H9 (cell line): ENCODE measurements at regions not wholly inside any gene's neighbourhood (a gene's known extent, or its start where the extent isn't known, plus 50 kb on each side); places are given as distances from the start of the nearest gene placed in this dataset.

ENCODE experiments used
- DNase-seq: peaks from one replicate; pipeline ENCODE4 v3.0.0-alpha.2; 2017
- H2AFZ ChIP-seq: one replicate; pipeline ENCODE4 v1.6.1; 2013; ENCODE audit warnings: mild to moderate bottlenecking, low read length, control low read depth, moderate library complexity
- H2AK5ac ChIP-seq: 2 replicates; pipeline ENCODE4 v1.6.1; 2013; ENCODE audit warnings: low read length, control low read depth, mixed read lengths; ENCODE audit not compliant: insufficient read length
- H2BK120ac ChIP-seq: one replicate; pipeline ENCODE4 v1.6.1; 2013; ENCODE audit warnings: low read depth, mild to moderate bottlenecking, low read length, control low read depth, inconsistent platforms; ENCODE audit not compliant: poor library complexity, severe bottlenecking
- H2BK12ac ChIP-seq: 2 replicates; pipeline ENCODE4 v1.6.1; 2013; ENCODE audit warnings: low read length, control low read depth, mixed read lengths, low read depth; ENCODE audit not compliant: insufficient read length
- H2BK15ac ChIP-seq: 2 replicates; pipeline ENCODE4 v1.6.1; 2013; ENCODE audit warnings: low read depth, low read length, control low read depth
- H2BK20ac ChIP-seq: one replicate; pipeline ENCODE4 v1.6.1; 2013; ENCODE audit warnings: low read depth, mild to moderate bottlenecking, low read length, control low read depth, inconsistent platforms; ENCODE audit not compliant: poor library complexity, severe bottlenecking
- H2BK5ac ChIP-seq: 2 replicates; pipeline ENCODE4 v1.6.1; 2013; ENCODE audit warnings: low read length, control low read depth, mixed read lengths; ENCODE audit not compliant: insufficient read length
- H3K14ac ChIP-seq: 2 replicates; pipeline ENCODE4 v1.6.1; 2013; ENCODE audit warnings: low read length, control low read depth; ENCODE audit not compliant: insufficient read depth
- H3K18ac ChIP-seq: 2 replicates; pipeline ENCODE4 v1.6.1; 2013; ENCODE audit warnings: low read depth, mild to moderate bottlenecking, mixed read lengths, low read length, control low read depth; ENCODE audit not compliant: insufficient read length
- H3K23ac ChIP-seq: 2 replicates; pipeline ENCODE4 v1.6.1; 2013; ENCODE audit warnings: low read length, control low read depth, mixed read lengths, low read depth; ENCODE audit not compliant: insufficient read length
- H3K23me2 ChIP-seq: 2 replicates; pipeline ENCODE4 v1.6.1; 2013; ENCODE audit warnings: low read depth, mild to moderate bottlenecking, mixed read lengths, low read length, control low read depth; ENCODE audit not compliant: insufficient read length, poor library complexity, severe bottlenecking
- H3K27ac ChIP-seq: 2 replicates; pipeline ENCODE4 v1.5.1; 2013; ENCODE audit warnings: low read length, control low read depth, mixed read lengths, low read depth; ENCODE audit not compliant: insufficient read length
- H3K27me3 ChIP-seq: 2 replicates; pipeline ENCODE4 v1.6.1; 2013; ENCODE audit warnings: low read length, control low read depth, inconsistent platforms; ENCODE audit not compliant: insufficient read depth
- H3K4ac ChIP-seq: 2 replicates; pipeline ENCODE4 v1.6.1; 2013; ENCODE audit warnings: low read depth, mild to moderate bottlenecking, control low read depth, inconsistent platforms, low read length, moderate library complexity
- H3K4me1 ChIP-seq: 2 replicates; pipeline ENCODE4 v1.6.1; 2013; ENCODE audit warnings: low read length, control low read depth, inconsistent platforms; ENCODE audit not compliant: insufficient read depth
- H3K4me2 ChIP-seq: 2 replicates; pipeline ENCODE4 v1.6.1; 2013; ENCODE audit warnings: low read length, control low read depth, mixed read lengths; ENCODE audit not compliant: insufficient read length, insufficient read depth
- H3K56ac ChIP-seq: 2 replicates; pipeline ENCODE4 v1.6.1; 2013; ENCODE audit warnings: low read depth, mild to moderate bottlenecking, mixed read lengths, low read length, control low read depth; ENCODE audit not compliant: insufficient read length
- H3K79me1 ChIP-seq: 2 replicates; pipeline ENCODE4 v1.6.1; 2013; ENCODE audit warnings: low read depth, mild to moderate bottlenecking, moderate library complexity, low read length, control low read depth, inconsistent platforms; ENCODE audit not compliant: insufficient read depth, poor library complexity, severe bottlenecking
- H3K79me2 ChIP-seq: 2 replicates; pipeline ENCODE4 v1.6.1; 2013; ENCODE audit warnings: low read length, control low read depth, inconsistent platforms; ENCODE audit not compliant: insufficient read depth
- H3K9ac ChIP-seq: 2 replicates; pipeline ENCODE4 v1.6.1; 2013; ENCODE audit warnings: low read length, control low read depth, mixed read lengths; ENCODE audit not compliant: insufficient read length; ENCODE audit errors: extremely low read depth
- H3K9me3 ChIP-seq: one replicate; pipeline ENCODE4 v1.6.1; 2013; ENCODE audit warnings: low read depth, low read length, inconsistent platforms; ENCODE audit not compliant: control insufficient read depth
- H3T11ph ChIP-seq: one replicate; pipeline ENCODE4 v1.6.1; 2013; ENCODE audit warnings: mild to moderate bottlenecking, low read length, control low read depth, inconsistent platforms
- H4K20me1 ChIP-seq: one replicate; pipeline ENCODE4 v1.6.1; 2013; ENCODE audit not compliant: control insufficient read depth, insufficient read length, insufficient read depth
- H4K5ac ChIP-seq: 2 replicates; pipeline ENCODE4 v1.6.1; 2013; ENCODE audit warnings: low read depth, mild to moderate bottlenecking, mixed read lengths, low read length, control low read depth; ENCODE audit not compliant: insufficient read length
- H4K8ac ChIP-seq: replicated peaks from 2 replicates; pipeline ENCODE4 v1.6.1; 2013; ENCODE audit warnings: low read length, control low read depth, mixed read lengths, low read depth; ENCODE audit not compliant: insufficient read length
- H4K91ac ChIP-seq: 2 replicates; pipeline ENCODE4 v1.6.1; 2013; ENCODE audit warnings: low read depth, mild to moderate bottlenecking, moderate library complexity, mixed read lengths, low read length, control low read depth; ENCODE audit not compliant: insufficient read length
- H3K27ac Mint-ChIP-seq, 3 experiments: 2 replicates in 2 of 3; 3 replicates in 1 of 3; pipeline ENCODE4 v1.8.0; 2020 to 2021; ENCODE audit warnings: mixed read lengths in 3 of 3, mild to moderate bottlenecking in 1 of 3, moderate library complexity in 1 of 3
- H3K27me3 Mint-ChIP-seq: 2 replicates; pipeline ENCODE4 v1.8.0; 2021; ENCODE audit warnings: low read depth, mild to moderate bottlenecking, moderate library complexity, mixed read lengths
- H3K36me3 Mint-ChIP-seq, 3 experiments: 2 replicates in 2 of 3; 3 replicates in 1 of 3; pipeline ENCODE4 v1.8.0; 2020 to 2021; ENCODE audit warnings: low read depth in 3 of 3, mixed read lengths in 3 of 3; ENCODE audit not compliant: insufficient read depth in 1 of 3
- H3K4me1 Mint-ChIP-seq, 2 experiments: 2 replicates each; pipeline ENCODE4 v1.8.0; 2020; ENCODE audit warnings: mixed read lengths in 2 of 2
- H3K4me3 Mint-ChIP-seq, 2 experiments: 2 replicates in 1 of 2; 3 replicates in 1 of 2; pipeline ENCODE4 v1.8.0; 2020 to 2021; ENCODE audit warnings: mild to moderate bottlenecking in 2 of 2, mixed read lengths in 2 of 2, moderate library complexity in 1 of 2
- H3K9me3 Mint-ChIP-seq, 2 experiments: 2 replicates in 1 of 2; 3 replicates in 1 of 2; pipeline ENCODE4 v1.8.0; 2020; ENCODE audit warnings: mild to moderate bottlenecking in 2 of 2, mixed read lengths in 2 of 2, moderate library complexity in 1 of 2
- CTCF ChIP-seq: fragments of 200-600 bp; sonication (generic); conservative IDR thresholded peaks from 3 replicates; pipeline ENCODE4 v1.8.0; 2021; ENCODE audit warnings: antibody characterized with exemption, mild to moderate bottlenecking
- WGBS: extraction: QIAGEN DNeasy Blood & Tissue Kit; methylation state at CpG from one replicate; pipeline ENCODE4 v1.1.7; 2013; ENCODE audit warnings: missing lambda C conversion rate, low lambda C conversion rate, mixed read lengths; ENCODE audit not compliant: insufficient read length; ENCODE audit errors: extremely low coverage; 5-methylcytosine and 5-hydroxymethylcytosine counted together

- no peak overlapping the region for H4K8ac ChIP-seq
- Mint-ChIP-seq H3K4me3 (no peak overlapping the region), H3K9me3 (peaks cover 27 to 30% of the 10 kb centered on the region in 2 experiments), H3K27me3 (peaks cover 8% of the 10 kb centered on the region), H3K27ac (no peak overlapping the region), H3K4me1 (peaks cover 0 to 2% of the 10 kb centered on the region in 2 experiments; a peak in 1 of 4 replicates), H3K36me3 (peaks cover 10 to 26% (median 12%) of the 10 kb centered on the region in 3 experiments)
- no peak overlapping the region for H2BK20ac ChIP-seq
- no peak overlapping the region for H3K4me2 ChIP-seq
- H3K79me1 ChIP-seq, result no peaks in the 10 kb centered on the region
- no peak overlapping the region for H4K5ac ChIP-seq
- no peaks in the 10 kb centered on the region for H4K20me1 ChIP-seq
- TF ChIP-seq CTCF, result no peak
- no peak for DNase-seq
- no peak overlapping the region for H2BK12ac ChIP-seq
- H3K9ac ChIP-seq, result no peak overlapping the region
- no peak overlapping the region for H3K27ac ChIP-seq
- H3K27me3 ChIP-seq, result no peaks in the 10 kb centered on the region
- H3K9me3 ChIP-seq, result peaks cover 14% of the 10 kb centered on the region
- H3K4me1 ChIP-seq, result no peaks in the 10 kb centered on the region
- H3K56ac ChIP-seq, result no peak overlapping the region
- H3T11ph ChIP-seq, result no peak overlapping the region
- no peak overlapping the region; the same call in 1 of the 2 replicates for H3K14ac ChIP-seq
- no peak overlapping the region for H2BK15ac ChIP-seq
- no peak overlapping the region for H3K4ac ChIP-seq
- H2BK120ac ChIP-seq, result no peak overlapping the region
- no peak overlapping the region for H2AK5ac ChIP-seq
- H4K91ac ChIP-seq, result no peak overlapping the region
- no peak overlapping the region for H3K23ac ChIP-seq
- no peak overlapping the region for H3K18ac ChIP-seq
- no peaks in the 10 kb centered on the region for H3K23me2 ChIP-seq
- H2AFZ ChIP-seq, result no peak overlapping the region
- H2BK5ac ChIP-seq, result no peak overlapping the region
- WGBS, result no CpG with 5 or more reads among the region's 20 CpGs
- H3K79me2 ChIP-seq, result no peaks in the 10 kb centered on the region
Measured at GRCh38 chr2:2507417-2507997, 176.4 kb upstream of the MYT1L start.
